OCI-LY1 (cell line): ENCODE measurements at regions not wholly inside any gene's neighbourhood (a gene's known extent, or its start where the extent isn't known, plus 50 kb on each side); places are given as distances from the start of the nearest gene placed in this dataset.

ENCODE experiments used
- H2AFZ ChIP-seq: fragments of 200-600 bp; sonication (generic), shearing (Covaris generic); 2 replicates; pipeline ENCODE4 v1.6.0; 2014; ENCODE audit warnings: antibody characterized with exemption, mild to moderate bottlenecking, low read length
- H3F3A ChIP-seq: fragments of 200-600 bp; sonication (generic), shearing (Covaris generic); 2 replicates; pipeline ENCODE4 v1.6.0; 2014; ENCODE audit warnings: mild to moderate bottlenecking, antibody characterized with exemption, low read length, moderate library complexity; ENCODE audit not compliant: insufficient read depth
- H3K27ac ChIP-seq: fragments of 200-600 bp; sonication (generic); 2 replicates; pipeline ENCODE4 v1.5.1; 2014; ENCODE audit warnings: low read length, mixed run types, mild to moderate bottlenecking, low read depth; ENCODE audit not compliant: poor library complexity, severe bottlenecking
- H3K27me3 ChIP-seq: fragments of 200-600 bp; sonication (generic); 2 replicates; pipeline ENCODE4 v1.6.0; 2014; ENCODE audit warnings: antibody characterized with exemption, mild to moderate bottlenecking, low read length, moderate library complexity; ENCODE audit not compliant: insufficient read depth
- H3K36me3 ChIP-seq: fragments of 200-600 bp; sonication (generic); 2 replicates; pipeline ENCODE4 v1.6.1; 2014; ENCODE audit warnings: mild to moderate bottlenecking, antibody characterized with exemption, low read length, moderate library complexity, mixed read lengths; ENCODE audit not compliant: insufficient read depth
- H3K4me1 ChIP-seq: fragments of 200-600 bp; sonication (generic); 2 replicates; pipeline ENCODE4 v1.5.1; 2014; ENCODE audit warnings: mild to moderate bottlenecking, low read length, moderate library complexity; ENCODE audit not compliant: insufficient read depth, severe bottlenecking
- H3K4me2 ChIP-seq: fragments of 200-600 bp; sonication (generic), shearing (Covaris generic); 2 replicates; pipeline ENCODE4 v1.6.1; 2014; ENCODE audit warnings: low read length
- H3K4me3 ChIP-seq: fragments of 200-600 bp; sonication (generic); 2 replicates; pipeline ENCODE4 v1.5.1; 2014; ENCODE audit warnings: low read length, low read depth, mild to moderate bottlenecking, mixed read lengths; ENCODE audit not compliant: poor library complexity, severe bottlenecking
- H3K79me2 ChIP-seq: fragments of 200-600 bp; shearing (Covaris generic); 2 replicates; pipeline ENCODE4 v1.6.1; 2016; ENCODE audit warnings: mixed run types, low read length, mixed read lengths; ENCODE audit not compliant: insufficient read depth
- H3K9ac ChIP-seq: fragments of 200-600 bp; sonication (generic), shearing (Covaris generic); 2 replicates; pipeline ENCODE4 v1.6.1; 2014; ENCODE audit warnings: mild to moderate bottlenecking, low read length, mixed read lengths
- H3K9me2 ChIP-seq: fragments of 200-600 bp; sonication (generic), shearing (Covaris generic); 2 replicates; pipeline ENCODE4 v1.6.1; 2014; ENCODE audit warnings: low read depth, mild to moderate bottlenecking, low read length, mixed read lengths
- H3K9me3 ChIP-seq: fragments of 200-600 bp; shearing (Covaris generic); 2 replicates; pipeline ENCODE4 v1.6.1; 2014; ENCODE audit warnings: low read length, mixed read lengths
- H4K20me1 ChIP-seq: fragments of 200-600 bp; sonication (generic), shearing (Covaris generic); 2 replicates; pipeline ENCODE4 v1.6.0; 2016; ENCODE audit warnings: mild to moderate bottlenecking, low read length; ENCODE audit not compliant: insufficient read depth
- CTCF ChIP-seq: fragments of 200-600 bp; sonication (generic), shearing (Covaris generic); IDR thresholded peaks from 2 replicates; pipeline ENCODE4 v1.5.1; 2017; ENCODE audit warnings: mild to moderate bottlenecking, antibody characterized with exemption, low read length, moderate library complexity, mixed read lengths
- EZH2 ChIP-seq: fragments of 200-600 bp; sonication (generic), shearing (Covaris generic); IDR thresholded peaks from 2 replicates; pipeline ENCODE4 v1.8.0; 2017; ENCODE audit warnings: borderline replicate concordance, mixed run types, mild to moderate bottlenecking, antibody characterized with exemption, low read length, moderate library complexity, mixed read lengths

DNA sequence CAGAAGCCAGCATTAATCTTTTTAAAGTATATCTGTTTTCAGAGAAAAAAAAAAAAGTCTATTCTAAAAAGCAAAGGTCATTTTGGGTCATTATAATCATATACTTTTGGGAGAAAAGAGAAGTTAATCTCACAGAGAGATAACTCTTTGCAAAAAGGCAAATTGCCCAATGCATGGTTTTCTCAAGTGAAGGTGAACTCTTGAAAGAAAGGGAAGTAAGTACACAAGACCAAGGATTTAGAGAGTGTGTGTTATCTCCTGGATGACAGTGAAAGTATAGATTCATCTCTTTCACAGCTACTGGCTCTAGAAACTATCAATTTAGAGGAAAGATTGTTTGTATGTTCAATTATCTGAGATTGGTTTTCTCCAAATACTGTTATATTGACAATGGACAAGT is 151.4 kb downstream of the CD8B2 start:
- H3K9me2 ChIP-seq, result no peaks in the 10 kb centered on the region
- H3K27ac ChIP-seq, result no peak overlapping the region
- H3K9me3 ChIP-seq, result no peaks in the 10 kb centered on the region
- H3K36me3 ChIP-seq, result no peaks in the 10 kb centered on the region
- H3F3A ChIP-seq, result no peaks in the 10 kb centered on the region
- H4K20me1 ChIP-seq, result no peaks in the 10 kb centered on the region
- H2AFZ ChIP-seq, result no peak overlapping the region
- H3K4me3 ChIP-seq, result no peak overlapping the region
- no peak overlapping the region for H3K9ac ChIP-seq
- no peaks in the 10 kb centered on the region for H3K79me2 ChIP-seq
- H3K4me1 ChIP-seq, result no peaks in the 10 kb centered on the region
- no peak for TF ChIP-seq EZH2
- TF ChIP-seq CTCF, result no peak
- no peaks in the 10 kb centered on the region for H3K27me3 ChIP-seq
- H3K4me2 ChIP-seq, result no peak overlapping the region

- H2AFZ ChIP-seq, result no peak overlapping the region
- no peak overlapping the region for H3K27ac ChIP-seq
- no peaks in the 10 kb centered on the region for H3K4me1 ChIP-seq
- no peaks in the 10 kb centered on the region for H3K27me3 ChIP-seq
- no peaks in the 10 kb centered on the region for H3F3A ChIP-seq
- no peaks in the 10 kb centered on the region for H3K36me3 ChIP-seq
- TF ChIP-seq EZH2 (no peak), CTCF (no peak)
- no peaks in the 10 kb centered on the region for H4K20me1 ChIP-seq
- no peak overlapping the region for H3K4me3 ChIP-seq
- no peaks in the 10 kb centered on the region for H3K79me2 ChIP-seq
- H3K9me2 ChIP-seq, result no peaks in the 10 kb centered on the region
- no peak overlapping the region for H3K4me2 ChIP-seq
- H3K9me3 ChIP-seq, result no peaks in the 10 kb centered on the region
- H3K9ac ChIP-seq, result no peak overlapping the region
Observed at GRCh38 chr2:106642679-106643078, 155.5 kb downstream of the CD8B2 start.

DNA sequence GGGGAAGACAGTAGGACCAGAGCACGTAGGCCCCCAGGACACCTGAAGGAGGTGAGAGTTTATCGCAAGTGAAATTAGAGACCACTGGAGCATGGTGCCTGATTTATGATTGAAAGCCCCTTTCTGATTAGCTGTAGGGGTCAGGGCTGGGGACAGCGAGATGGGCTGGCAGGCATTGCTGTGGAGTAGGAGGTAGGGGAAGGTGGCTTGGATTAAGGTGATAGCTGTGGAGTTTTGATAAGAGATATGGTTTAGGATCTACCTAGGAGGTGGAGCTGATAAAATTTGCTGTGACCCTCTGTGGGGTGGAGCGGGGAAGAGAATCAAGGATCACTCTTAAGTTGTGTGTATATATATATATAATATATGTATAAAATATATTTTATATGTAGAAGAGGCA is 157.5 kb downstream of the CD8B2 start:
- H3F3A ChIP-seq, result no peaks in the 10 kb centered on the region
- no peak overlapping the region for H2AFZ ChIP-seq
- no peak overlapping the region for H3K27ac ChIP-seq
- H3K9me2 ChIP-seq, result no peaks in the 10 kb centered on the region
- H3K27me3 ChIP-seq, result no peaks in the 10 kb centered on the region
- H4K20me1 ChIP-seq, result no peaks in the 10 kb centered on the region
- H3K9ac ChIP-seq, result no peak overlapping the region
- no peaks in the 10 kb centered on the region for H3K4me1 ChIP-seq
- no peak overlapping the region for H3K4me3 ChIP-seq
- H3K9me3 ChIP-seq, result no peaks in the 10 kb centered on the region
- no peak for TF ChIP-seq EZH2
- TF ChIP-seq CTCF, result no peak
- H3K4me2 ChIP-seq, result no peak overlapping the region
- no peaks in the 10 kb centered on the region for H3K79me2 ChIP-seq
- H3K36me3 ChIP-seq, result no peaks in the 10 kb centered on the region
